Pancreas (tissue), 10 donors: ENCODE measurements at regions not wholly inside any gene's neighbourhood (a gene's known extent, or its start where the extent isn't known, plus 50 kb on each side); places are given as distances from the start of the nearest gene placed in this dataset.
"Not testable (repeated sequence)": the region's sequence is repeated elsewhere in the genome, so short reads cannot be mapped to it uniquely, and the experiment has no call there.

Experiments
- ATAC-seq, 4 donors: fragments of 200-7000 bp; cut with Tn5 transposase; one replicate each; pipeline versions ENCODE4 v1.8.0 to v1.9.1; 2020; ENCODE audit warnings: mild to moderate bottlenecking in 4 of 4, moderate library complexity in 4 of 4
- DNase-seq, 6 donors: peaks; one replicate each; pipeline ENCODE4 v3.0.0-alpha.2; 2020
- FAIRE-seq: peaks from 2 replicates; lab custom pipeline; 2012; peaks lifted over from hg19 to GRCh38; lab: Jason Lieb, UNC
- H3K27ac ChIP-seq, 4 donors: fragments of 200-600 bp; sonication (generic); 1 replicate in 3 of 4; 2 replicates in 1 of 4; pipeline versions ENCODE4 v1.5.0 to v1.8.0; 2020
- H3K27me3 ChIP-seq, 4 donors: fragments of 200-600 bp; one replicate each; pipeline ENCODE4 v1.8.0; 2021
- H3K36me3 ChIP-seq, 3 donors: fragments of 200-600 bp; sonication (generic) in 1 of 3; one replicate each; pipeline versions ENCODE4 v1.5.0 to v1.8.0; 2020 to 2021
- H3K4me1 ChIP-seq, 3 donors: fragments of 200-600 bp; one replicate each; pipeline ENCODE4 v1.8.0; 2021
- H3K4me3 ChIP-seq, 4 donors: fragments of 200-600 bp; sonication (generic) in 2 of 4; one replicate each; pipeline versions ENCODE4 v1.5.0 to v1.8.0; 2020 to 2021
- H3K9me3 ChIP-seq, 4 donors: fragments of 200-600 bp; one replicate each; pipeline ENCODE4 v1.8.0; 2021
- CTCF ChIP-seq, 4 donors: fragments of 200-600 bp; sonication (generic) in 3 of 4; IDR thresholded peaks; one replicate each; pipeline versions ENCODE4 v1.5.0 to v1.8.0; 2021; ENCODE audit warnings: antibody characterized with exemption in 4 of 4
- WGBS, 2 donors: extraction: QIAGEN DNeasy Blood & Tissue Kit; methylation state at CpG; one replicate each; pipeline ENCODE4 v1.1.7; 2013; 5-methylcytosine and 5-hydroxymethylcytosine counted together
- intact Hi-C, 3 donors: fragments of 100-400 bp; cut with DNase I; formaldehyde crosslinking; loops; one replicate each; pipeline versions ENCODE4 v1.11.1 to v1.14.2; 2022
- donor health status: healthy with polysubstance abuse.
- donor health status: DM: no; HTN: no; CAD: no; lungs with moderate emphysema.
- donor health status: DM: no; HTN: no; CAD: no.
- donor health status: control.
- donor health status: control.
- donor health status: Bipolar disorder and iron deficiency.
- donor health status: DM: yes; HTN: yes; CAD: no.
- donor health status: DM: no; HTN: no; CAD: no.
- donor health status: DM: no; HTN: no; CAD: no.
- donor health status: DM: yes; HTN: yes; CAD: no.

- no peaks in the 10 kb centered on the region for H3K36me3 ChIP-seq
- no peaks in the 10 kb centered on the region for H3K9me3 ChIP-seq
- FAIRE-seq (no peak), DNase-seq (no peak), ATAC-seq (no peak)
- no peak for TF ChIP-seq CTCF (IDR thresholded peaks at IDR 0.05)
- H3K27me3 ChIP-seq, result no peaks in the 10 kb centered on the region
- no peak overlapping the region for H3K4me3 ChIP-seq
- WGBS, 2 donors, result 48 to 50% methylated on average over 4 of the region's 4 CpGs
- H3K27ac ChIP-seq, result no peak overlapping the region
- H3K4me1 ChIP-seq, result peaks cover 0 to 3% (median 0%) of the 10 kb centered on the region in 3 donors
- intact Hi-C loops, result no loop called here
Observed at GRCh38 chr17:59498530-59499307, 66.7 kb upstream of the DHX40 start.

GRCh38 chr17:59500086-59500655 lies 65.2 kb upstream of the DHX40 start:
- H3K4me3 ChIP-seq, H3K9me3 ChIP-seq, intact Hi-C loops, H3K27ac ChIP-seq, H3K4me1 ChIP-seq, H3K36me3 ChIP-seq, FAIRE-seq, H3K27me3 ChIP-seq, ATAC-seq: not testable (repeated sequence)
- DNase-seq, result peak in 2 of 6 donors; percentile 16 to 35
- WGBS, 2 donors, result 91 to 92% methylated on average over 16 to 41 of the region's 41 CpGs

- 77% methylated on average over 1 of the region's 1 CpG for WGBS, 2 donors
- Histone ChIP-seq H3K4me1 (peaks cover 0 to 3% (median 0%) of the 10 kb centered on the region in 3 donors), H3K27me3 (no peaks in the 10 kb centered on the region), H3K9me3 (no peaks in the 10 kb centered on the region), H3K27ac (no peak overlapping the region), H3K36me3 (no peaks in the 10 kb centered on the region), H3K4me3 (no peak overlapping the region)
- ATAC-seq (no peak), FAIRE-seq (no peak), DNase-seq (no peak)
- intact Hi-C loops, result no loop called here
- TF ChIP-seq CTCF (IDR thresholded peaks at IDR 0.05), result no peak
Observed at GRCh38 chr17:59501690-59502089, 63.7 kb upstream of the DHX40 start.

GRCh38 chr17:59502800-59503199 lies 62.6 kb upstream of the DHX40 start:
- Histone ChIP-seq H3K9me3 (no peaks in the 10 kb centered on the region), H3K4me3 (no peak overlapping the region), H3K27ac (no peak overlapping the region), H3K4me1 (peaks cover 0 to 3% (median 0%) of the 10 kb centered on the region in 3 donors), H3K36me3 (no peaks in the 10 kb centered on the region), H3K27me3 (no peaks in the 10 kb centered on the region)
- FAIRE-seq (no peak), ATAC-seq (no peak), DNase-seq (no peak)
- no peak for TF ChIP-seq CTCF (IDR thresholded peaks at IDR 0.05)
- intact Hi-C loops, result no loop called here

- Histone ChIP-seq H3K27me3 (no peaks in the 10 kb centered on the region), H3K9me3 (no peaks in the 10 kb centered on the region), H3K36me3 (no peaks in the 10 kb centered on the region), H3K4me1 (peaks cover 0 to 3% (median 0%) of the 10 kb centered on the region in 3 donors), H3K4me3 (no peak overlapping the region), H3K27ac (no peak overlapping the region)
- DNase-seq, result no peak
- intact Hi-C loops, result no loop called here
- 40 to 57% methylated on average over 3 of the region's 3 CpGs for WGBS, 2 donors
- no peak for ATAC-seq
- TF ChIP-seq CTCF (IDR thresholded peaks at IDR 0.05), result no peak
- no peak for FAIRE-seq
Observed at GRCh38 chr17:59503500-59503899, 61.9 kb upstream of the DHX40 start.
